GM19099 (cell line): ENCODE measurements at regions not wholly inside any gene's neighbourhood (a gene's known extent, or its start where the extent isn't known, plus 50 kb on each side); places are given as distances from the start of the nearest gene placed in this dataset.

Experiments used
- POLR2A ChIP-seq: IDR thresholded peaks from 3 replicates; pipeline ENCODE4 v1.6.1; 2011; ENCODE audit warnings: low read depth; ENCODE audit not compliant: insufficient read length; ENCODE audit errors: extremely low read depth

DNA sequence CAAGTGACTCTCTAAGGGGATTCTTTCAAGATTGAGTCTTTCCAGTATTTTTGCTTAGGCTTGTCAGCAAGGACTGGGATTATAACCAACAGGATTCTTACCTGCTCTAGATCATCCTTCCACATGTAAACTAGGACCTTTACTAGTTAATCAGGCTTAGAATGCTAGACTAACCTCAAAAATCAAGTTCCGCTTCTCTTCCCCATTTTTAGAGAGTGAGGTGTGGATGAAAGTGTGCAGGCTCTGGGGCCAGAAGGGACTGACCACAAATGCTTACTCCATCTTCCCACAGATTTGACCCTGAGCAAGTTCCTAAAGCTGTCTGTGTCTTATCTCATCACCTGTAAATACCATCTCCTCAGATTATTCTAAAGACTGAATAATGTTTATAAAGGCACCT, 89.5 kb upstream of the IL12A start:
- TF ChIP-seq POLR2A, result no peak

DNA sequence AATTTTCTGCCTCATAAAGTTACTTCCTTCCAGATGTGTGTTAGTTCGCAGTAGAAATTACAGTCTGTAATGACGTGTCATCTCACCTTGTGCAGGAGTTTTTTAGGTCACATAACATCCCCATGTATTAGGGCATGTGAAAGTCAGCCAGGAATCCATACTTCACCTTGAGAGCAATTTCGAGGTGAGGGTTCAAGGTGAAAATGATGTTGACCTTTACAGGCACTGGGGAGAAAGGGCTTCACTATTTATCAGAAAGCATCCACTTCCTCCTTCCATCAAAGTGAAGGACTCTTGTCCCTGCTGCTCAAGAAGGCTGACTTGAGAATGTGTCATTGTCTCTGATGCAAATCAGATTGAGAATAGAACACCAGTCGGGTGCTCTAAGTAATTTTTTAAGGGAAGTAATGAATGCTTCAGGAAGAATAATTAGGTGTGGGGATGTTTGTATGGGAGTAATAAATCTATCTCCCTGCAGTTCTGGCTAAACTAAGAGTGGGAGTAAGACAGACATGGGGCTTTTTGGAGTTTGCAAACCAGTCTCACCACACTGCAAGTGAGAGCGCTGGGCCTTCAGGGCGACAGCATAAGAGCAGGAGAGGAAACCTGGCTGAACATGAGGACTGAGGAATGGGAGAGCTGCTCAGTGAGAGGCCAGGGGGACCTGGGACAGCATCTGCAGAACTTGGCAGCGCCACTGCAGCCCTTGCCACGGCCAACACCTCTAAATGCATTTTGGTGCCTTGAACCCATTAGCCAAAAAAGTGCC, 85.9 kb upstream of the IL12A start:
- TF ChIP-seq POLR2A, result no peak

DNA sequence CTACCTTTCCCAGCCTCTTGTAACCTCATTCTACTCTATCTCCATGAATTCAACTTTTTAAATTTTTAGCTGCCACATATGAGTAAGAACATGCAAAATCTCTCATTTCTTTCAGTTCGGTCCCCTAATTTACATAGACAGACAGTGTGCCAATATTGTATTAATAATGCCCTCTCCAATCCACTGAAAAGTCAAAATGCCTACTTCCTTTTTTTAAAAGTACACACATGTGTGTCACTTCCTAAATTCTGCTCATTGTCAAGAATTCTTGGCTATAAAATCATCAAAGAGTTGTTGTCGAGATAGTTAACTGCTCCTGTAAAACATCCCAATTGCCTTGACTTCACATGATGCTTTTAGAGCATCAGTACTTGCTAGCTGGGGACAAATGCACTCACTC, 84.2 kb upstream of the IL12A start:
- TF ChIP-seq POLR2A, result no peak

- no peak for TF ChIP-seq POLR2A
These were observed 83.7 kb upstream of the IL12A start for GRCh38 chr3:159904911-159905310.

DNA sequence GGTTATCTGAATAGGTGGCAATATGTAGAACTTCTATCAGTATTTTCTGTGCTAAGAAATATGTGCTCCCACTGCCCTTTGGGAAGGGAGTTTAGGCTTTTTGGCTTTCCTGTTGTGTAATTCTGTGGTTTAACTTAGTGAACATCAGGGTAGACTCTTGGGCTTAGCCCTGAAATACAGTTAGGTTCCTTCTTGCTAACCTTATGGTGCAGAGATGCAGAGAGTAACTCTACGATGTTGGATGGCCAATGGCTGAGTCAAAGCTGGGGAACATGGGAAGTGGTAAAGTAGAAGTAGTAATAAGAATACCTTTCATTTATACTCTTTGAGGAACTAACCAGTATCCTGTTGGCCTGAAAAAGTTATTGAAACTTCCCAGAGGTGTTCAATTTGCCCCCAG, 80.8 kb upstream of the IL12A start:
- no peak for TF ChIP-seq POLR2A

GRCh38 chr3:159910991-159911663, 77.5 kb upstream of the IL12A start:
- no peak for TF ChIP-seq POLR2A

DNA sequence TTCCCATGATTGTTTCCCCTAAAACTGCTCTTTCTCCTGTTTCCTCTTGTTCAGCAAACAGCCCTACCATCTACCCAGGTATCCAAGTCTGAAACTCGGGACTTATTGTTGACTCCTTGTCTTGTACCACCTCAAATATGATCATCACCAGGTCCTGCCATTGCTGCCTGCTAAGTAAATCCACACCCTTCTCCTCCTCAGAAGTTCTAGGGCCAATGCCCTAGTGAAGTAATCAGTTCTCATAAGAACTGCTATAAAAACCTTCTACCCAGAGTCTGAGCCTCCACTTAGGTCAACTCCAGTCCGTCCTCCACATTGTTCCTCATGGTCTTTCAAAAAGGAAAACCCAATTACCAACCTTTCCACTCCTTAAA, 77.0 kb upstream of the IL12A start:
- TF ChIP-seq POLR2A, result no peak

GRCh38 chr3:159913712-159914414, 74.8 kb upstream of the IL12A start:
- TF ChIP-seq POLR2A, result no peak

DNA sequence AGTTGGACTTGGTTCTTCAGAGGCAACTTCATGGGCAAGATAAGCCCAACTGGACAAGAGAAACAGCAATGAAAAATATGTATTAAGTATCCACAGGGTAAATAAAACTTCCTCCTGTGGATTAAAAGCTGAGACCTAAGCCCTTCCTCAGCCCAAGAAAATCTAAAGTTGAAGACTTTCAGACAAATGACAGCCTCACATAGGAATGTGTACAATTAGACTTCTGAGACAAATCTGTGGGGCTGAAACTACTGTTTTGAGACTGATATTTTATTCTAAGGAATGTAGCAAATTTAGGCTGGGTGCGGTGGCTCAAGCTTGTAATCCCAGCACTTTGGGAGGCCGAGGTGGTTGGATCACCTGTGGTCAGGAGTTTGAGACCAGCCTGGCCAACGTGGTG, 74.2 kb upstream of the IL12A start:
- TF ChIP-seq POLR2A, result no peak

DNA sequence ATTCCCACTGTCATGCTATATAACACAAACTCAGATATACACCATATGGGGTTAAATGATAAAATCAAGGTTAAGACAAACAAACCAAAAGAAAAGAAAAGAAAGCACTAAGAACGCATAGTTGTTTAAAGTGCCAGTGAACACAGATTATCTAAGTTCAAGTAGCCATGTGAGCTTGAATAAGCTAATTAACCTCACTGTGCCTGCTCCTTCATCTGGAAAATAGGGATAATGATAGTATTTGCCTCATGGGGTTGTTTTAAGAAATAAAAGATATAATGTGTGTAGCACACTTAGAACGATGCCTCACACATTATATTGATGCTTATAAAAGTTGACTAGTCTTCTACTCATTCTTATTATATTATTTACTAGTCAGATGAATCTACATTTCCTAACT, 72.6 kb upstream of the IL12A start:
- TF ChIP-seq POLR2A, result no peak

DNA sequence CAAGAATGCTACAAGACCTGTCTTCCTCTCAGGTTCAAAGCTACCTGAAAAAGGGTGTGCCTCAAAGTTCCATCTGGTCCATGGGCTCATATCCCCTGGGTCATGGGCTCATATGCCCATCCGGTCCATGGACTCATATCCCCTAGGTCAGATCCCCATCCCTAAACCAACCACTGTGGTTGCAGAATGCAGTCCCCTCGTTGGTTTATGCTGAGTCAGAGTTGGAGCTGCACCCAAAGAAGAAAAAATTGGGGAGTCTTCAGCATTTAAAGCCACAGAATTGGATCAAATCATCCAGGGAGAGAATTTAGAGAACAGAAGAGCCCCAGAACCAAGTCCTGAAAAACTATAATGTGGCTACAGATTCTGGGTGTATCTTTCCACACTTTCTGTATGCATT, 71.5 kb upstream of the IL12A start:
- TF ChIP-seq POLR2A, result no peak

GRCh38 chr3:159919873-159920272, 68.8 kb upstream of the IL12A start:
- TF ChIP-seq POLR2A, result no peak

GRCh38 chr3:159922193-159922840, 66.3 kb upstream of the IL12A start:
- TF ChIP-seq POLR2A, result no peak

GRCh38 chr3:159922861-159923312, 65.7 kb upstream of the IL12A start:
- peak; percentile 14 for TF ChIP-seq POLR2A

GRCh38 chr3:159923336-159923735, 65.3 kb upstream of the IL12A start:
- no peak for TF ChIP-seq POLR2A
